ENCODE measurements at regions not wholly inside any gene's neighbourhood (a gene's known extent, or its start where the extent isn't known, plus 50 kb on each side); places are given as distances from the start of the nearest gene placed in this dataset.

DNA sequence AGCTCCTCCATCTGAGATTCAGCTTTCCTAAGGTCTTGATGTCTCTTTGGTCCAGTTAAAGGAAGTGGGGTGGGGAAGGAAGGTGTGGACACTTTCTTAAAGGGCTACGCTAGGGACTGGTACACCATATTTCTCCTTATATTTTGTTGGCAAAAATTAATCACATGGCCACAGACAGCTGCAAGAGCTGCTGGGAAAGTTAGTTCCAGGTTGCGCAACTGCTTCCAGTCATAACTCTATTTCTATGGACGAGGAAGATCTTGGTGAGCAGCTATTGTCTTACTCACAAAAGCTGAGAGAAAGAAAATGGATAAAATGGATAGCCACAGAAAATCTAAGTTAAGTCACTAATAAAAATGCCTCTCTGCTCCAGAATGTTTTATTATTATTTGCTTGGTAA is 60.7 kb upstream of the PPM1B start:
- H3K4me3 ChIP-seq (ENCODE audit: severe bottlenecking), result no peak overlapping the region
- TF ChIP-seq, protein P1, sequence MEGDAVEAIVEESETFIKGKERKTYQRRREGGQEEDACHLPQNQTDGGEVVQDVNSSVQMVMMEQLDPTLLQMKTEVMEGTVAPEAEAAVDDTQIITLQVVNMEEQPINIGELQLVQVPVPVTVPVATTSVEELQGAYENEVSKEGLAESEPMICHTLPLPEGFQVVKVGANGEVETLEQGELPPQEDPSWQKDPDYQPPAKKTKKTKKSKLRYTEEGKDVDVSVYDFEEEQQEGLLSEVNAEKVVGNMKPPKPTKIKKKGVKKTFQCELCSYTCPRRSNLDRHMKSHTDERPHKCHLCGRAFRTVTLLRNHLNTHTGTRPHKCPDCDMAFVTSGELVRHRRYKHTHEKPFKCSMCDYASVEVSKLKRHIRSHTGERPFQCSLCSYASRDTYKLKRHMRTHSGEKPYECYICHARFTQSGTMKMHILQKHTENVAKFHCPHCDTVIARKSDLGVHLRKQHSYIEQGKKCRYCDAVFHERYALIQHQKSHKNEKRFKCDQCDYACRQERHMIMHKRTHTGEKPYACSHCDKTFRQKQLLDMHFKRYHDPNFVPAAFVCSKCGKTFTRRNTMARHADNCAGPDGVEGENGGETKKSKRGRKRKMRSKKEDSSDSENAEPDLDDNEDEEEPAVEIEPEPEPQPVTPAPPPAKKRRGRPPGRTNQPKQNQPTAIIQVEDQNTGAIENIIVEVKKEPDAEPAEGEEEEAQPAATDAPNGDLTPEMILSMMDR (IDR thresholded peaks at IDR 0.05; ENCODE audit: poor library complexity, severe bottlenecking), result no peak
- H3K4me1 ChIP-seq (ENCODE audit: insufficient read depth, poor library complexity, severe bottlenecking), result peaks cover 7% of the 10 kb centered on the region
- DNase-seq (ENCODE audit: low spot score) (no peak), ATAC-seq (ENCODE audit: low read depth) (no peak)
- H3K27ac ChIP-seq (ENCODE audit: poor library complexity, severe bottlenecking), result no peak overlapping the region
- H3K36me3 ChIP-seq (ENCODE audit: low read depth), result no peaks in the 10 kb centered on the region
- no peaks in the 10 kb centered on the region for H3K9me3 ChIP-seq (ENCODE audit: severe bottlenecking)
- no peaks in the 10 kb centered on the region for H3K27me3 ChIP-seq (ENCODE audit: insufficient read depth, poor library complexity, severe bottlenecking)

DNA sequence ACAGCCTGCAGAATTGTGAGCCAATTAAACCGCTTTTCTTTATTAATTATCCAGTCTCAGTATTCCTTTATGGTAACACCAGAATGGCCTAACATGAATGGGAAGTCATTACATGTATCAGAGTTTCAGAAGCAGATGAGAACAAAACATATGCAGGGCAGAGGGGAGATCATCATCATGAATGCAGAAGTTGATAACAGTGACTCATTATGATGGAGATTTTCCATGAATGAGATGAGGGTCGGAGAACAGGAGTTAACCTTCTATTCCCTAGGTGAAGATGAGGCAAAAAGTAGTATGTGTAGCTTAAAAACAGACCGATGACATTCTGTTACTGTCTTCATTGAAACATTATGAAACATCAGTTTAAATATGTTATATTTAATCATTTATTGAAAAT is 59.5 kb upstream of the PPM1B start:
- Histone ChIP-seq H3K36me3 (ENCODE audit: low read depth) (no peaks in the 10 kb centered on the region), H3K27me3 (ENCODE audit: insufficient read depth, poor library complexity, severe bottlenecking) (no peaks in the 10 kb centered on the region), H3K4me3 (ENCODE audit: severe bottlenecking) (no peak overlapping the region), H3K9me3 (ENCODE audit: severe bottlenecking) (no peaks in the 10 kb centered on the region), H3K4me1 (ENCODE audit: insufficient read depth, poor library complexity, severe bottlenecking) (peaks cover 7% of the 10 kb centered on the region), H3K27ac (ENCODE audit: poor library complexity, severe bottlenecking) (no peak overlapping the region)
- ATAC-seq (ENCODE audit: low read depth), result no peak
- TF ChIP-seq, protein P1 (IDR thresholded peaks at IDR 0.05; ENCODE audit: poor library complexity, severe bottlenecking), result no peak
- DNase-seq (ENCODE audit: low spot score), result no peak

DNA sequence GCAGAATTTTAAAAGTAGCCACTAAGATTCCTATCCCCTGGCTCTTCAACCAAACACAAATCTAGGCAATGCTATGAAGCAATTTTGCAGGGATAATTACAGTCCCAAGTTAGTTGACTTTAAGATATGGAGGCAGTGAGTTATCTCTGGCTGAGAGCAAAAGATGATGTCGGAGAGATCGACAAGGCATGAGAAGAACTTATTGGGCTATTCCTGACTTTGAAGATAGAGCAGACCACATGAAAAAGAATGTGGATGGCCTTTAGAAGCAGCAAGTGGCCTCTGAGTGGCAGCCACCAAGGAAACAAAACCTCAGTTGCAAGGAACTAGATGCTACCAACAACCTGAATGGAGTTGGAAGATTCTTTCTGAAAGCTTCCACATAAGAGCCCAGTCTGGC is 58.2 kb upstream of the PPM1B start:
- no peak overlapping the region for H3K27ac ChIP-seq (ENCODE audit: poor library complexity, severe bottlenecking)
- H3K9me3 ChIP-seq (ENCODE audit: severe bottlenecking), result no peaks in the 10 kb centered on the region
- no peaks in the 10 kb centered on the region for H3K27me3 ChIP-seq (ENCODE audit: insufficient read depth, poor library complexity, severe bottlenecking)
- DNase-seq (ENCODE audit: low spot score) (no peak), ATAC-seq (ENCODE audit: low read depth) (no peak)
- no peak overlapping the region for H3K4me3 ChIP-seq (ENCODE audit: severe bottlenecking)
- peaks cover 7% of the 10 kb centered on the region for H3K4me1 ChIP-seq (ENCODE audit: insufficient read depth, poor library complexity, severe bottlenecking)
- no peaks in the 10 kb centered on the region for H3K36me3 ChIP-seq (ENCODE audit: low read depth)
- TF ChIP-seq, protein P1 (IDR thresholded peaks at IDR 0.05; ENCODE audit: poor library complexity, severe bottlenecking), result no peak

DNA sequence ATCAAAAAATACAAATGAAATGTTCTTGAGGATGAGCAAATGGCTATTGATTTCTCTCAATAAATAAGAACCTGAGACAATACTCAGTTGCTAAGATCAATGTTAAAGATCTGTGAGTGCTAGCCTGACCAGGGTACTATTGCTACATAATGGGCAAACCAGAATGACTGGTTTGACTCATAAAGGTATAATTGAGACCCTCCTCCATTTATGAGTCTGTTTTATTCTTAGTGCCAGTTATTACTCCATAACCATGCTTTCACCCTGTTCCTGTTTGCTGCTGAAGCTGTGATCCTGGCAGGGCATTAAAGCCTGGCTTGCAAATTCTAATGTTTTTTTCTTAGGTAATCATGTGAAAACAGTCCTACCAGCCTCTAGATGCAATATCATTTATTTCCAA is 56.6 kb upstream of the PPM1B start:
- H3K4me3 ChIP-seq (ENCODE audit: severe bottlenecking), result no peak overlapping the region
- no peaks in the 10 kb centered on the region for H3K9me3 ChIP-seq (ENCODE audit: severe bottlenecking)
- no peaks in the 10 kb centered on the region for H3K27me3 ChIP-seq (ENCODE audit: insufficient read depth, poor library complexity, severe bottlenecking)
- peak; percentile 69 for ATAC-seq (ENCODE audit: low read depth)
- peaks cover 7% of the 10 kb centered on the region for H3K4me1 ChIP-seq (ENCODE audit: insufficient read depth, poor library complexity, severe bottlenecking)
- no peak overlapping the region for H3K27ac ChIP-seq (ENCODE audit: poor library complexity, severe bottlenecking)
- TF ChIP-seq, protein P1 (IDR thresholded peaks at IDR 0.05; ENCODE audit: poor library complexity, severe bottlenecking), result no peak
- no peaks in the 10 kb centered on the region for H3K36me3 ChIP-seq (ENCODE audit: low read depth)
- no peak for DNase-seq (ENCODE audit: low spot score)

DNA sequence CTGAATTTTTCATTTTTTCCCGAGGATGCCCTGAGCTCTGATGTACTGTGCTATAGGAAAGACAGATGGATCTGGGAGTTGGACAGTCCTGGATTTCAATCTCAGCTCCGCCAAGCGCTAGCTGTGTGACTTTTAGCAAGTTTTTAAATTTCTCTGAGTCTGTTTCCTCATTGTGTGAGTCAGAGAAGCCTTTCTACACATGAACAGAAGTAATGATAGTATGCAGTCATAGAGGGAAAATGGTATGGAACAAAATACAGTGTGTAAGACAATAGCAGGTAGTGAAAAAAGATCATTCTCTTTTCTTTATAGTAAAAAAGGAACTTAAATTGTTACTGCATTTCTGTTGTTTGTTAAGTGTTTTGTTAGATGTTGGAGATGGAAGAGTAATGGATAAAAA is 52.4 kb upstream of the PPM1B start:
- H3K4me3 ChIP-seq (ENCODE audit: severe bottlenecking), result no peak overlapping the region
- TF ChIP-seq, protein P1 (IDR thresholded peaks at IDR 0.05; ENCODE audit: poor library complexity, severe bottlenecking), result no peak
- no peaks in the 10 kb centered on the region for H3K36me3 ChIP-seq (ENCODE audit: low read depth)
- peaks cover 15% of the 10 kb centered on the region for H3K4me1 ChIP-seq (ENCODE audit: insufficient read depth, poor library complexity, severe bottlenecking)
- H3K9me3 ChIP-seq (ENCODE audit: severe bottlenecking), result no peaks in the 10 kb centered on the region
- H3K27ac ChIP-seq (ENCODE audit: poor library complexity, severe bottlenecking), result no peak overlapping the region
- DNase-seq (ENCODE audit: low spot score) (no peak), ATAC-seq (ENCODE audit: low read depth) (no peak)
- no peaks in the 10 kb centered on the region for H3K27me3 ChIP-seq (ENCODE audit: insufficient read depth, poor library complexity, severe bottlenecking)
